DOHH2 (cell line): ENCODE measurements at regions not wholly inside any gene's neighbourhood (a gene's known extent, or its start where the extent isn't known, plus 50 kb on each side); places are given as distances from the start of the nearest gene placed in this dataset.

Source experiments
- CTCF ChIP-seq: fragments of 200-600 bp; sonication (generic); IDR thresholded peaks from one replicate; pipeline ENCODE4 v1.5.1; 2014; ENCODE audit warnings: antibody characterized with exemption, mild to moderate bottlenecking, low read depth, low read length; ENCODE audit not compliant: poor library complexity, severe bottlenecking
- EZH2phosphoT487 ChIP-seq: fragments of 200-600 bp; sonication (generic); IDR thresholded peaks from 2 replicates; pipeline ENCODE4 v1.6.1; 2017; ENCODE audit warnings: borderline replicate concordance, mild to moderate bottlenecking, antibody characterized with exemption, low read length, moderate library complexity, mixed read lengths

- TF ChIP-seq CTCF (no peak), EZH2phosphoT487 (no peak)
Observed at GRCh38 chr15:62953021-62953420, 89.5 kb upstream of the TPM1 start.
